NCI-H2107 treated with DMSO at 0.1 percent for 48 hours (cell line): ENCODE measurements at regions not wholly inside any gene's neighbourhood (a gene's known extent, or its start where the extent isn't known, plus 50 kb on each side); places are given as distances from the start of the nearest gene placed in this dataset.

Source experiments
- DNase-seq: peaks from one replicate; lab custom pipeline; 2025; ENCODE audit not compliant: unreplicated experiment; lab: John Stamatoyannopoulos, UW

DNA sequence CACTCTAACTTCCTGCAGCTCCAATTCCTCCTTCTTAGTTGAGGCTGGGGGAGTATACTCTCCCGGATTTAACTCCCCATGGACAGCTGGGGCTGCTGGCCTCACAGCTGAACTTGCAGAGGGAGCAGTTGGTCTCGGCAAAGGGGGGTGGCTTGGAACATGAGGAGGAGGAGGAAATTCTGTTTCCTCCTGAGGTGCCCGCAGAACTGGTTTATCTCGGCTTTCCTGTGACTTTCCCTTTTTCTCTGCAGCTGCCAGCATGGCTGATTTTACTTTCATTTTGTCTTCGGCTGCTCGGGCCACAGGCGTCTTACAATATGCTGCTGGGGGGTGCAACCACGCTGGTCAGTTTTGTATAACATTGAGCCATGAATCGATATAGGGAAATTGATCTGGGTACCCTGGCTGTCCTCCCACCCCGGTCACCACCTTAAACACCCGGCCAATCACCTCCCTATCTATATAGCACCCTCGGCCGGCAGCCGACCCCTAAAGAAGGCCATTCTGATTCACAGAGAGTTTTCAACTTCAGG is 1317.6 kb downstream of the TMEM121 start:
- DNase-seq = peak; percentile 82

DNA sequence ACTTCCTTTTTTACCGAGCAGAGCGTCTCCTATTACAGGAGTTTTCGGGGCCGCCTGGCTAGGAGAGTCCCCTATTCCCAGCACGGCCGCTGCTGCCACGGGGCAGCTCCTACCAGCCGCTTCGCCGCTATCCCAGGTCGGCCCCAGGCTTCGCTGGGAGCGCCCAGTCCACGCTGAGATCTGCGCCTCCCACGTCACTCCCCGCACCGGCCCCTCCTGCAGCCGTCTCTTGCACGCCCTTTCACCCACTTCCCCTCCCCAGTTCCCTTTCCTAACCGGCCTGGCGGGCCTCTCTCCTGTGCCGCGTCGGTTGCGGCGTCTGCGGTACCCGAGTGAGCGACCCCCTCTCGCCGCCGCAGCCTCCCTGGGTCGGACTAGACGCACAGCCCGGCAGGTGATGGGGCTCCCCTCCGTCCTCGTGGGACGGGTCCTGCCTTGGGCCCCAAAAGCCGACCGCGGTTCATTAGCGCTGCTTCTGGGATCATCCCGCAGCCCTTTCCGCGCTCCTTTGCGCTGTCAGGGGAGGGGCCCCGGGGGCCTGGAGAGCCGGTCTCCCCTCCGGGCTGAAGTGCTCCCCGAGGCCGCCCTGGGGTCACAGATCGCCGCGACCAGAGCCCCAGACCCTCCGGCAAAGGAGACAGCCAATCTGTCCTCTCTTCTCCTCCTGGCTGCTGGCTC is 1318.4 kb downstream of the TMEM121 start:
- peak; percentile 76 for DNase-seq

DNA sequence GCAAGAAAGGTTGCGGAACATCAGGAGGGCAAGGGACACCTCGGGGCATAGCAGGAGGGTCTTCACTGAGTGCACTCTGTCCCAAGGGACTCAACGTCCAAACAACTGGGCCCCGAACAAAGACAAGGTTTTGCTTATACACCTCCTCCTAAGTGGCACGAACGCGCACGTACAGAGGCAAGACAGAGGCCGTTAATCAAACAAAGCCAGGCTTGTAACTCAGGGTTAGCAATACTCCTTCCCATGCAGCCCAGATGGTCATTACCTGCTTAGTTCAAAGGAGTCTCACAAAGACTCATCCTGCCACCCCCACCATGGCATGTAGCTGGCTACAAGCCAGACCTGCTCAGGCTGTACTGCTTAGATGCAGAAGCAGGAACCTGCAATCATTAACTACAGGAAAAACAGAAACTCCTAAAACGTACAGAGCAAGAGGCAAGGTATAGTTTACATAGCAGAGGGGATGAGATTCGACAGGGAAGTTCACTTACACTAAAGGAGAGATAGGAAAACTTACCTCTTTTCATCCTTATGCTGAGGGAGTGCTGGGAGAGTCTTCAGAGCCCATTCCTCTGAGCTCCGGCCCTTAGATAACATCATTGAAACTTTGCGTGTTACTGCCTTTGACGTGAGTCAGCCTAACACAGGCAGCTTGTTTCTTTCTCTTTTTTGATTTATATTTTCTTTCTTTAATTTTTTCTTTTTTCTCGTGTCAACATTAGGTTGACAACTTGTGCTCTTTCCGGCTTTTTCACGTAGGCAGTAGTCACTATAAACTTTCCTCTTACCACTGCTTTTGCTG is 1319.1 kb downstream of the TMEM121 start:
- DNase-seq = peak; percentile 93

DNA sequence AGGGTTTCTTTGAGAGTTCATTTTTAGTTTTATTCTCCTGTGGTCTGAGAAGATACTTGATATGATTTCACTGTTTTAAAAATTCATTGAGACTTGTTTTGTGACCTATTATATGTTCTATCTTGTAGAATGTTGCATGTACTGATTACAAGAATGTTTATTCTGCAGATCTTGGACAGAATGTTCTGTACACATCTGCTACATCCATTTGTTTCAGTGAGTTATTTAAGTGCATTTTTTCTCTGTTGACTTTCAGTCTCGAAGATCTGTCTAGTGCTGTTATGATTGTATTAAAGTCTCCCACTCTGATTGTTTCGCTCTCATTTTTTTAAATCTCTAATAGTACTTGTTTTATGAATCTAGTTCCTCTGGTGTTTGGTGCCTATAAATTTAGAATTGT is 1319.8 kb downstream of the TMEM121 start:
- peak; percentile 72 for DNase-seq

DNA sequence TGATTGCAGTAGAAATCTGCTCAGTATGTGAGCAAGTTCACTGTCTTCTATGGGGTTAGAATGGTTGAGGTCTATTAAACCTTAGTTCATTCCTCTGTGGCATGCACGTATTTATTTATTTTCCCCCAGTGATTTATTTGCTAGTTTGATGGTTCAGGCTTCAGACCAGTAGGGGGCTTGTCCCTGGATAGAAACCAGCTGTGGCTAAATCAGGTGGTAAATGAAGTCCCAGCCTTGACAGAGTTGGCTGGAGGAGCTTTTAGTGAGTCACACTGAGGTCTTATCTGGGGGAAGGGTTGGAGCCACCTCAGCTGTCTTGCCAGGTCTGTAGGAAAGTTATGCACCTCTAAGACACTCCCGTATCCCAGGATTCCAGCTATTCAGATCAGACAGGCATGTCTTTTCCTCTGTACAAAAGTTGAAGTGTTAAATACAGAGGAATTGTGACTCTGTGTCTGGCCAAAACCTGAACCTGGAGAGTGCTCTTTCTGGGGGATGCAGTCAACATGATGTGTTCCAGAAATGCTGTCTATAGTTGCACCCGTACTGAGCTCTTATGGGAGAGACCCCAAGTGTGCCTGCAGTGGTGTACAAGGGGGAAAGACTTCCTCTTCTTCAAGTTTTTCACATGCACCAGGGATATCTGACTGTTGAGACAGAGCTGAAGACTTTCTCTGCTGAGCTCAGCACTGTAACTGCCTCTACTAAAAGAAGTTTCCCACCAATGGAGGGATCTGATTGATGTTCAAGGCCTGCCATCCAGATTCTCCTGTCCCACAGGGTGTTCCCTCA is 1322.1 kb downstream of the TMEM121 start:
- peak; percentile 86 for DNase-seq

DNA sequence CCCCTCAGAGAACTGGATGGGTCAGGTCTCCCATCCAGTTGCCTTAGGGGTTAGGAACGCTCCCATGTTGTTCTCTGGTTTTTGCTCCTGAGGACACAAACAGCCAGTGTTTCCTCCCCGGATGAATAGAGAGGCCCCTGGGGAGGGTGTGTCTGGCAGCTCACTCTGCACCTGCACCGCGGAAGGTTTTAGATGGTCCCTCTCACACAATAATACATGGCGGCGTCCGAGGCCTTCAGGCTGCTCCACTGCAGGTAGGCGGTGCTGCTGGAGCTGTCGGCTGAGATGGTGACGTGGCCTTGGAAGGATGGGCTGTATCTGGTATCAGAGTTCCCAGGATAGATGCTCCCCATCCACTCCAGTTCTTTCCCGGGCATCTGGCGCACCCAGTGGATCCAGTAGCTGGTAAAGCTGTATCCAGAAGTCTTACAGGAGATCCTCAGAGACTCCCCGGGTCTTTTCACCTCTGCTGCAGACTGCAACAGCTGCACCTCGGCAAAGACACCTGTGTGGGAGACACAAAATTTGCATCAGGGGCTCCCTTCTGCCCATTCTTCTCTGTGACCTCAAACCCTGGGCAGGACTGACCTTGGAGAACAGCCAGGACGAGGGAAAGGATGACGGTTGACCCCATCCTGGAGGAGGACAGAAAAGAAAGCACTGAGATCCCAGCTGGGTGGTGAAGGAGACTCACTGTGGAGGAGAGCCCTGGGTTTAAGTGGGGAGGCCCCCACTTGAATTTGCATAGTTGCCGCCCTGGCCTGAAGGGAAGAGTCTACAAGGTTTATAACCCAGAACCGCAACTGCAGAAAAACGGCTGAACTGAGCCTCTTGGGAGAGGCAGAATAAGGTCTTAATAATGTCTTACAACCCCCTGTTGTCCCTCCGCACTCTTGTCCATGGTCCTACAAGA is 1324.8 kb downstream of the TMEM121 start:
- DNase-seq = peak; percentile 98

DNA sequence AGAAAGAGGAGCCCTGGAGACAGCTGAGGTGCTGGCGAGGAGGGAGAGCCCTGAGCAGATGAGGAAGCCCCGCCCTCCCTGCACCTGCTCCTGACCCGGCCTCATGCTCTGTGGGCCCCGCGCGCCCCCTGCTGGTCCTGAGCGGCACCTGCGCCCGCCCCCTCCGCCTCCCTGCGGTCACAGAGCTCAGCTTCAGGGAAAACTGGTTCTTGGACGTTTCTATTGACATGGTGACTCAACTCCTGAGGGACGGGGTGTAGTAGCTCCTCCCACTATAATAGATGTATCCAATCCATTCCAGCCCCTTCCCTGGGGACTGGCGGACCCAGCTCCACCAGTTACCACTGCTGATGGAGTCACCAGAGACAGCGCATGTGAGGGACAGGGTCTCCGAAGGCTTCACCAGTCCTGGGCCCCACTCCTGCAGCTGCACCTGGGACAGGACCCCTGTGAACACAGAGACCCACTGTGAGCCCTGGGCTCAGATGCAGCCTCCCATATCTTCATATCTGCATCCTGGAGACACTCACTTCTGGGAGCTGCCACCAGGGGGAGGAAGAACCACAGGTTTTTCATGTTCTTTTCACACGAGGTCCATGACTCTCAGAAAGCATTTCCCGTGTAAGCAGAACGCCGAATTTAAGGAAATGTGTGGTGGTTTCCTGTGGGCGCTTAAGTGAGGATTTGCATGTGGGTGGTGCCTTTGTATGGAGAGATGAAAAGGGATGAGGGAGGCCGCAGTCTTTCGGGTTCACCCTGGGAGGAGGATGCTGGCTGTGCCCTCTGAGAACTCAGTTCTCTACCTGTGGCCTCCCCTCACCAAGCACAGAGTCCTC is 1346.4 kb downstream of the TMEM121 start:
- DNase-seq = peak; percentile 98

DNA sequence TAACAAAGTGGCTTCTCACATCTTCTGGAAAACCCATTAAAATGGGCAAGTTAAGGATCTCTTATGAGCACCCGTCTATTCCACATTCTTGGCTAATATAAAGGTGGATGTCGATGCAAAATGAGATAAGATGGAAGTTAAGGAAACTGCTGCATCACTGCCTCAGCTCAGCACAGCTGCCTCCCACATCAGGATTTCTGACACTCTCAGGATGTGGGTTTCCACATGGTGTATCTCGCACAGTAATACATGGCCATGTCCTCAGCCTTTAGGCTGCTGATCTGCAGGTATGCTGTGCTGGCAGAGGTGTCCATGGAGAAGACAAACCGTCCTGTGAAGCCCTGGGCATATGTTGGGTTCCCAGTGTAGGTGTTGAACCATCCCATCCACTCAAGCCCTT is 1348.0 kb downstream of the TMEM121 start:
- DNase-seq = no peak

DNA sequence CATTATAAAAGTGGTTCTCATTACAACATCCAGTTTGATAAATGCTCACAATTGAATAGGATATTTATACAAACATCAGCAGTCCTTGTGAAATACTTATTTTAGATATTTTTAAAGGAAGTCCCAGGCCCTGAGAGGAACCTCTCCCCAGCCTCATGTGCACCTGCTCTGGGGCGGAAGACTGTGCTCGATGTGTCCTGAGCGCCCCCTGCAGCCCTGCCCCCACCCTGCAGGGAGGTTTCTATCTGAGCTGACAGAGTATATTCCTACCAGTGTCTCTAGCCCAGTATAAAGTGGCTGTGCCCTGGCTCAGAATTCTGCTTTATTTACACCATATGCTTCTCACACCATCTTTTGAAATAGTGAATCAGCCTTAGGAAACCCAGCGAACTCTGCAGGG is 1349.1 kb downstream of the TMEM121 start:
- DNase-seq = peak; percentile 50

DNA sequence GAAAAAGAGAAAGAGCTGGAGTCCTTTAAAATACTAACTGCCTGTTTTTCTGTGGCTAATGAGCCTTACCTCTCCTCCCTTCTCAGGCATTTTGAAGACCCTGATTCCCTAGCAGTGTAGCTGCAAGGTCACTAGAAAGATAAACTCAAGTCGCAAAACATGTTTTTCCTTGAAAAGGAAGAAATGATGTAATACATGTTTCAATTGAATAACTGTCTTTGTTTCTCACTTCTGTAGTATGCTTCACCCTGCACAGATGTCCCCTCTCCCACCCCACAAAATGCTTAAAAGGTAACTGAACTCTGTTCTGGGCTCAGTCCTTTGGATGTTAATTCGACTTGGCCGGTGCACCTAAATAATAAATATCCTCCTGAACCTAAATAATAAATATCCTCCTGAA is 1350.3 kb downstream of the TMEM121 start:
- no peak for DNase-seq

DNA sequence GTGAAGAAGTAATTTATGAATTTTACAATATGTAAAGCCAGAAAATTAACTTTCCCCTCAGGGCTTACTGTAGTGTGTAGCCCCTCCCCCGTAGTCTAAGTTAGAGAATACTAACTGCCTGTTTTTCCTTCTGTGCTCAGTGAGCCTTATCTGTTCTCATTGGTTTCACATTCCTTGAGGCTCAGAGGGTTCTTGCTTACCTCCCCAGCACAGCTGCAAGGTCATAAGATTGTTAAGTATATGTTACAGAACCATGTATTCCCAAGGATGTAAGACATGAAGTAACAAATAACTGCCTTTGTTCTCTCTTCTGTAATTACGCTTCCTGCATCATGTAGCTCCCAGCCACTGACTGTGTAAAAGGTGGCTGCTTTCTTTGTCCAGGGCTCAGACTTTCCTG is 1351.1 kb downstream of the TMEM121 start:
- DNase-seq = peak; percentile 57

DNA sequence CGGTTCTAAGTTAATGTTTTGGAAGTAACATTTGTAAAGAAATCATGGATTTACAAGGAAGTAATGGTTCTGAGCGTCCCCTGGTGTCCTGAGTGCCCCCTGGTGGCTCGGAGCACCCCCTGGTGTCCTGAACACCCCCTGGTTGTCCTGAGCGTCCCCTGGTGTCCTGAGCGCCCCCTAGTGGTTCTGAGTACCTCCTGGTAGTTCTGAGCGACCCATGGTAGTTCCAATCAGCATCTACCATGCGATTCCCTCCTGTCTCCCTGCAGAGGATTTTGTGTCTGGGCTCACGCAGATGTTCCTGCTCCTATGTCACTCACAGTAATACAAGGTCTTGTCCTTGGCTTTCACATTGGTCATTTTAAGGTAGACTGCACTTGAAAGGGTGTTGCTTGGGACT is 1352.9 kb downstream of the TMEM121 start:
- peak; percentile 39 for DNase-seq

DNA sequence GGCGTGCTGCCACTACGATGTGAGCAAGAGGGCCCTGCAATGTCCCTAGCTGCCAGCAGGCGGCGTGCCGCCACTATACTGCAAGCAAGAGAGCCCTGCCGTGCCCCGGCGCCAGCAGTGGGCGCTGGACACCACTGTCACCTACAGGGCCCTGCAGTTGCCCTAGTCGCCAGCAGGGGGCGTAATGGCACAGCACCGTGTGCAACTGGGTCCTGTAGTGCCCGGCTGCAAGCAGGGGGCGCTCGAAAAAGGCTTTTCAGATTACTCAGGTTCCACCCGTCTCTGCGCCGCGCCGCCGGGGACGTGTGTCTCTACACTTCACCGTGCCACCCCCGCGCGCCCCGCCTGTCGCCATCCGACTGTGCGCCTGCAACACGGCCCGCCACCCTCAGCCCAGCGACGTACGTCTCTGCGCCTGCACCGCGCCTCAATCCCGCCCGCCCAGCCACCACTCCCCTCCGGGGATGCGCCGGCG is 1356.9 kb downstream of the TMEM121 start:
- no peak for DNase-seq
